H9 (cell line): ENCODE measurements at regions not wholly inside any gene's neighbourhood (a gene's known extent, or its start where the extent isn't known, plus 50 kb on each side); places are given as distances from the start of the nearest gene placed in this dataset.

Source experiments
- DNase-seq: peaks from one replicate; pipeline ENCODE4 v3.0.0-alpha.2; 2017
- H2AFZ ChIP-seq: one replicate; pipeline ENCODE4 v1.6.1; 2013; ENCODE audit warnings: mild to moderate bottlenecking, low read length, control low read depth, moderate library complexity
- H2AK5ac ChIP-seq: 2 replicates; pipeline ENCODE4 v1.6.1; 2013; ENCODE audit warnings: low read length, control low read depth, mixed read lengths; ENCODE audit not compliant: insufficient read length
- H2BK120ac ChIP-seq: one replicate; pipeline ENCODE4 v1.6.1; 2013; ENCODE audit warnings: low read depth, mild to moderate bottlenecking, low read length, control low read depth, inconsistent platforms; ENCODE audit not compliant: poor library complexity, severe bottlenecking
- H2BK12ac ChIP-seq: 2 replicates; pipeline ENCODE4 v1.6.1; 2013; ENCODE audit warnings: low read length, control low read depth, mixed read lengths, low read depth; ENCODE audit not compliant: insufficient read length
- H2BK15ac ChIP-seq: 2 replicates; pipeline ENCODE4 v1.6.1; 2013; ENCODE audit warnings: low read depth, low read length, control low read depth
- H2BK20ac ChIP-seq: one replicate; pipeline ENCODE4 v1.6.1; 2013; ENCODE audit warnings: low read depth, mild to moderate bottlenecking, low read length, control low read depth, inconsistent platforms; ENCODE audit not compliant: poor library complexity, severe bottlenecking
- H2BK5ac ChIP-seq: 2 replicates; pipeline ENCODE4 v1.6.1; 2013; ENCODE audit warnings: low read length, control low read depth, mixed read lengths; ENCODE audit not compliant: insufficient read length
- H3K14ac ChIP-seq: 2 replicates; pipeline ENCODE4 v1.6.1; 2013; ENCODE audit warnings: low read length, control low read depth; ENCODE audit not compliant: insufficient read depth
- H3K18ac ChIP-seq: 2 replicates; pipeline ENCODE4 v1.6.1; 2013; ENCODE audit warnings: low read depth, mild to moderate bottlenecking, mixed read lengths, low read length, control low read depth; ENCODE audit not compliant: insufficient read length
- H3K23ac ChIP-seq: 2 replicates; pipeline ENCODE4 v1.6.1; 2013; ENCODE audit warnings: low read length, control low read depth, mixed read lengths, low read depth; ENCODE audit not compliant: insufficient read length
- H3K23me2 ChIP-seq: 2 replicates; pipeline ENCODE4 v1.6.1; 2013; ENCODE audit warnings: low read depth, mild to moderate bottlenecking, mixed read lengths, low read length, control low read depth; ENCODE audit not compliant: insufficient read length, poor library complexity, severe bottlenecking
- H3K27ac ChIP-seq: 2 replicates; pipeline ENCODE4 v1.5.1; 2013; ENCODE audit warnings: low read length, control low read depth, mixed read lengths, low read depth; ENCODE audit not compliant: insufficient read length
- H3K27me3 ChIP-seq: 2 replicates; pipeline ENCODE4 v1.6.1; 2013; ENCODE audit warnings: low read length, control low read depth, inconsistent platforms; ENCODE audit not compliant: insufficient read depth
- H3K4ac ChIP-seq: 2 replicates; pipeline ENCODE4 v1.6.1; 2013; ENCODE audit warnings: low read depth, mild to moderate bottlenecking, control low read depth, inconsistent platforms, low read length, moderate library complexity
- H3K4me1 ChIP-seq: 2 replicates; pipeline ENCODE4 v1.6.1; 2013; ENCODE audit warnings: low read length, control low read depth, inconsistent platforms; ENCODE audit not compliant: insufficient read depth
- H3K4me2 ChIP-seq: 2 replicates; pipeline ENCODE4 v1.6.1; 2013; ENCODE audit warnings: low read length, control low read depth, mixed read lengths; ENCODE audit not compliant: insufficient read length, insufficient read depth
- H3K56ac ChIP-seq: 2 replicates; pipeline ENCODE4 v1.6.1; 2013; ENCODE audit warnings: low read depth, mild to moderate bottlenecking, mixed read lengths, low read length, control low read depth; ENCODE audit not compliant: insufficient read length
- H3K79me1 ChIP-seq: 2 replicates; pipeline ENCODE4 v1.6.1; 2013; ENCODE audit warnings: low read depth, mild to moderate bottlenecking, moderate library complexity, low read length, control low read depth, inconsistent platforms; ENCODE audit not compliant: insufficient read depth, poor library complexity, severe bottlenecking
- H3K79me2 ChIP-seq: 2 replicates; pipeline ENCODE4 v1.6.1; 2013; ENCODE audit warnings: low read length, control low read depth, inconsistent platforms; ENCODE audit not compliant: insufficient read depth
- H3K9ac ChIP-seq: 2 replicates; pipeline ENCODE4 v1.6.1; 2013; ENCODE audit warnings: low read length, control low read depth, mixed read lengths; ENCODE audit not compliant: insufficient read length; ENCODE audit errors: extremely low read depth
- H3K9me3 ChIP-seq: one replicate; pipeline ENCODE4 v1.6.1; 2013; ENCODE audit warnings: low read depth, low read length, inconsistent platforms; ENCODE audit not compliant: control insufficient read depth
- H3T11ph ChIP-seq: one replicate; pipeline ENCODE4 v1.6.1; 2013; ENCODE audit warnings: mild to moderate bottlenecking, low read length, control low read depth, inconsistent platforms
- H4K20me1 ChIP-seq: one replicate; pipeline ENCODE4 v1.6.1; 2013; ENCODE audit not compliant: control insufficient read depth, insufficient read length, insufficient read depth
- H4K5ac ChIP-seq: 2 replicates; pipeline ENCODE4 v1.6.1; 2013; ENCODE audit warnings: low read depth, mild to moderate bottlenecking, mixed read lengths, low read length, control low read depth; ENCODE audit not compliant: insufficient read length
- H4K8ac ChIP-seq: replicated peaks from 2 replicates; pipeline ENCODE4 v1.6.1; 2013; ENCODE audit warnings: low read length, control low read depth, mixed read lengths, low read depth; ENCODE audit not compliant: insufficient read length
- H4K91ac ChIP-seq: 2 replicates; pipeline ENCODE4 v1.6.1; 2013; ENCODE audit warnings: low read depth, mild to moderate bottlenecking, moderate library complexity, mixed read lengths, low read length, control low read depth; ENCODE audit not compliant: insufficient read length
- H3K27ac Mint-ChIP-seq, 3 experiments: 2 replicates in 2 of 3; 3 replicates in 1 of 3; pipeline ENCODE4 v1.8.0; 2020 to 2021; ENCODE audit warnings: mixed read lengths in 3 of 3, mild to moderate bottlenecking in 1 of 3, moderate library complexity in 1 of 3
- H3K27me3 Mint-ChIP-seq: 2 replicates; pipeline ENCODE4 v1.8.0; 2021; ENCODE audit warnings: low read depth, mild to moderate bottlenecking, moderate library complexity, mixed read lengths
- H3K36me3 Mint-ChIP-seq, 3 experiments: 2 replicates in 2 of 3; 3 replicates in 1 of 3; pipeline ENCODE4 v1.8.0; 2020 to 2021; ENCODE audit warnings: low read depth in 3 of 3, mixed read lengths in 3 of 3; ENCODE audit not compliant: insufficient read depth in 1 of 3
- H3K4me1 Mint-ChIP-seq, 2 experiments: 2 replicates each; pipeline ENCODE4 v1.8.0; 2020; ENCODE audit warnings: mixed read lengths in 2 of 2
- H3K4me3 Mint-ChIP-seq, 2 experiments: 2 replicates in 1 of 2; 3 replicates in 1 of 2; pipeline ENCODE4 v1.8.0; 2020 to 2021; ENCODE audit warnings: mild to moderate bottlenecking in 2 of 2, mixed read lengths in 2 of 2, moderate library complexity in 1 of 2
- H3K9me3 Mint-ChIP-seq, 2 experiments: 2 replicates in 1 of 2; 3 replicates in 1 of 2; pipeline ENCODE4 v1.8.0; 2020; ENCODE audit warnings: mild to moderate bottlenecking in 2 of 2, mixed read lengths in 2 of 2, moderate library complexity in 1 of 2
- WGBS: extraction: QIAGEN DNeasy Blood & Tissue Kit; methylation state at CpG from one replicate; pipeline ENCODE4 v1.1.7; 2013; ENCODE audit warnings: missing lambda C conversion rate, low lambda C conversion rate, mixed read lengths; ENCODE audit not compliant: insufficient read length; ENCODE audit errors: extremely low coverage; 5-methylcytosine and 5-hydroxymethylcytosine counted together
- TF ChIP-seq, protein P1 (sequence below): fragments of 200-600 bp; sonication (generic); conservative IDR thresholded peaks from 3 replicates; pipeline ENCODE4 v1.8.0; 2021; ENCODE audit warnings: antibody characterized with exemption, mild to moderate bottlenecking

DNA sequence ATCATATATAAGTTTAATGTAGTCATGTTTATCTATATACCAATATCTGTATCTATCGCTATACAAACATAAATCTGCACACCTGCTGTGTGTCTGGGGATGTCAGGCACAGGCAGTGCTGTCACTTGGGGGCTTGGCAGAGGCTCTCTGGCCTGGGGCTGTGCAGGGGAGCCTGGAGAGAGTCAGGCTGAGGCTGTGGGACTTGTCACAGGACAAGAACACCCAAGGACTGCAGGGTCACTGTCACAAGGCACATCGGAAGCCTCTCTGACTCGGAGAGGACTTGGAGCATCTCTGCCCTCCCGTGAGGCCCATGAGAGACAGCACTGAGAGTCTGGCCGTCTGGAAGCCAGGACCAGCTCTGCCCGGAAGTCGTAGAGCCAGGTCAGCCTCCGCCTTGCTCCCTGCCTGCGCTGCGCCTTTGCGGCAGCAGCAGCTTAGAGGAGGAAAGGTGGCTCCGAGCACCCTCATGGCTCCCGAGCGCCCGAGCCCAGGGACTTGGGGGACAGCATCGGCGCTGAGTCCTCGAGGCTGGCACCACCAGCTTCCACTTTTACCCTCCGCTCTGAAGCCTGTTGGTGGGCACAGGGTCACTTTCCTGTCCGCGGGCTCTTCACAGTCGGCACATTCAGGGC lies 280.3 kb downstream of the NDUFA10 start:
- Histone ChIP-seq H2BK5ac (no peak overlapping the region), H2BK15ac (no peak overlapping the region), H3K79me1 (no peaks in the 10 kb centered on the region), H2AFZ (no peak overlapping the region), H3K9ac (no peak overlapping the region), H4K91ac (no peak overlapping the region), H3K4ac (no peak overlapping the region), H2BK120ac (no peak overlapping the region), H3K4me1 (no peaks in the 10 kb centered on the region), H4K8ac (no peak overlapping the region), H3K23ac (no peak overlapping the region), H3K9me3 (no peaks in the 10 kb centered on the region), H4K5ac (no peak overlapping the region), H3K56ac (no peak overlapping the region), H3K14ac (no peak overlapping the region), H3K27ac (no peak overlapping the region), H3K4me2 (no peak overlapping the region), H3K23me2 (no peaks in the 10 kb centered on the region), H3K27me3 (no peaks in the 10 kb centered on the region), H3T11ph (no peak overlapping the region), H2AK5ac (no peak overlapping the region), H3K18ac (no peak overlapping the region), H2BK20ac (no peak overlapping the region), H3K79me2 (no peaks in the 10 kb centered on the region), H2BK12ac (no peak overlapping the region), H4K20me1 (no peaks in the 10 kb centered on the region)
- no peaks in the 10 kb centered on the region for H3K9me3 Mint-ChIP-seq
- no peaks in the 10 kb centered on the region for H3K36me3 Mint-ChIP-seq
- TF ChIP-seq, protein P1, sequence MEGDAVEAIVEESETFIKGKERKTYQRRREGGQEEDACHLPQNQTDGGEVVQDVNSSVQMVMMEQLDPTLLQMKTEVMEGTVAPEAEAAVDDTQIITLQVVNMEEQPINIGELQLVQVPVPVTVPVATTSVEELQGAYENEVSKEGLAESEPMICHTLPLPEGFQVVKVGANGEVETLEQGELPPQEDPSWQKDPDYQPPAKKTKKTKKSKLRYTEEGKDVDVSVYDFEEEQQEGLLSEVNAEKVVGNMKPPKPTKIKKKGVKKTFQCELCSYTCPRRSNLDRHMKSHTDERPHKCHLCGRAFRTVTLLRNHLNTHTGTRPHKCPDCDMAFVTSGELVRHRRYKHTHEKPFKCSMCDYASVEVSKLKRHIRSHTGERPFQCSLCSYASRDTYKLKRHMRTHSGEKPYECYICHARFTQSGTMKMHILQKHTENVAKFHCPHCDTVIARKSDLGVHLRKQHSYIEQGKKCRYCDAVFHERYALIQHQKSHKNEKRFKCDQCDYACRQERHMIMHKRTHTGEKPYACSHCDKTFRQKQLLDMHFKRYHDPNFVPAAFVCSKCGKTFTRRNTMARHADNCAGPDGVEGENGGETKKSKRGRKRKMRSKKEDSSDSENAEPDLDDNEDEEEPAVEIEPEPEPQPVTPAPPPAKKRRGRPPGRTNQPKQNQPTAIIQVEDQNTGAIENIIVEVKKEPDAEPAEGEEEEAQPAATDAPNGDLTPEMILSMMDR: no peak
- no CpG with 5 or more reads among the region's 22 CpGs for WGBS
- no peak overlapping the region for H3K4me3 Mint-ChIP-seq
- H3K27ac Mint-ChIP-seq: peak overlapping the region in 1 of 3 experiments; percentile 31; a peak in 1 of 7 replicates
- H3K27me3 Mint-ChIP-seq: peaks cover 6% of the 10 kb centered on the region; the same call in 1 of the 2 replicates
- DNase-seq: no peak
- peaks cover 4% of the 10 kb centered on the region in 2 experiments; a peak in 3 of 4 replicates for H3K4me1 Mint-ChIP-seq
